ENCODE measurements at regions not wholly inside any gene's neighbourhood (a gene's known extent, or its start where the extent isn't known, plus 50 kb on each side); places are given as distances from the start of the nearest gene placed in this dataset.
A peak's percentile ranks its signal among the peaks of the same experiment; 100 is the strongest.
"Not testable (repeated sequence)": the region's sequence is repeated elsewhere in the genome, so short reads cannot be mapped to it uniquely, and the experiment has no call there.

DNA sequence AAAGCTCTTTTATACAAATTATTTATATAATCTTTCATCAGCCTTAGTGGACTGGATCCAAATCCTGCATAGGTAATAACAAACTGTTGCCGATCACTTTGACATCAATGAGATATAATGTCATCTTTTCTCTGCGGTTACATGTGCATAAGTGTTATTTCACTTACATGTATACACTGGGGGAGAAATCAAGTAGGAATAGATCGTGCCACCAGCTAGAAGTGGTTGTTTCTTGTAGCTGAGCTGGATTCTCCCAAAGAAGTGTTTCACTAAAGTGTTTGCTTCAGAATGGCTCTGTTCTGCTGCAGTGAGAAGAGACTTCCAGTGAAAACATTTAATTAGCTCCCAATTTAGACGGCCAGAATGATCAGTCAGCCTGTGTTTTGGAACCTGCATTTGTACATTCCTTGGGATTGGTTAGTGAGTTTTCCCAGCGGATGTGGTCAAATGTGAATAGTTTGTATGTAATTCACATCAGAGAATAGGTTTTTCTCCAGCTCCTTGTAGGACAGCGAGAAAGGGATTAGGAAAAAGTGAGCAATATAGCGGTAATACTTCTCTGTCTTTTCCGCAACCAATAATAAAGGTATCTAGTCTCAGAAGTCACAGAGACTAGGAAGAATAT, 163.1 kb upstream of the CCN2 start:
- no peaks in the 10 kb centered on the region for H3K4me1 ChIP-seq
- no peak for TF ChIP-seq POLR2AphosphoS5 (IDR thresholded peaks at IDR 0.05)
- TF ChIP-seq POLR2A (IDR thresholded peaks at IDR 0.05): no peak
- TF ChIP-seq CTCF (IDR thresholded peaks at IDR 0.05): no peak
- H3K27ac ChIP-seq: peak overlapping the region in 1 of 2 donors; percentile 9
- intact Hi-C loops (cut with DNase I; ENCODE audit: low total_unique reads): no loop called here
- DNase-seq (ENCODE audit: low spot score in 2 of 2): no peak
- H3K9me3 ChIP-seq: peaks cover 6 to 11% of the 10 kb centered on the region in 2 donors
- H3K4me3 ChIP-seq: no peak overlapping the region
- H3K36me3 ChIP-seq: no peaks in the 10 kb centered on the region
- no peaks in the 10 kb centered on the region for H3K27me3 ChIP-seq

GRCh38 chr6:132109752-132110151, 158.6 kb upstream of the CCN2 start:
- H3K36me3 ChIP-seq; intact Hi-C loops (cut with DNase I; ENCODE audit: low total_unique reads); H3K4me1 ChIP-seq; H3K4me3 ChIP-seq; H3K27ac ChIP-seq; DNase-seq (ENCODE audit: low spot score in 2 of 2); H3K27me3 ChIP-seq: not testable (repeated sequence)
- H3K9me3 ChIP-seq: peaks cover 15 to 23% of the 10 kb centered on the region in 2 donors

DNA sequence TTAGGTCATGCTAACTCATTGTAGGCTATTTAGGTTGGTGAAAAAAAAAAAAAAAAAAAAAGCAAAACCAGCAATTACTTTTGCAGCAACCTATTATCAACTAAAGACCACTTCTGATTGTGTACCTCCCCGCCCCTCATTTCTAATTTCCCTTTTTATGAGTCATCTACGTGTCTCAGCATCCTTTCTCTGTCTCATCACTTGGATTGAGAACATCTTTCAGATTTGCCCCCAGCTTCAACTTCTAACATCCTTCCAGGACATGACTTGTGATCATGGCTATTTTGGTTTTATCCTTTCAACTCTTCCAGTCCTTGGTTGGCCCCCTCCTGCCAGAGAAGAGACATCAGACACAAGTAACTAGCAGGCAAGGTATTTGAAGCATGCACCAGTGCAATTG, 156.7 kb upstream of the CCN2 start:
- H3K4me3 ChIP-seq: no peak overlapping the region
- intact Hi-C loops (cut with DNase I; ENCODE audit: low total_unique reads): no loop called here
- H3K9me3 ChIP-seq: peaks cover 15 to 23% of the 10 kb centered on the region in 2 donors
- H3K27ac ChIP-seq: no peak overlapping the region
- no peaks in the 10 kb centered on the region for H3K27me3 ChIP-seq
- DNase-seq (ENCODE audit: low spot score in 2 of 2): no peak
- no peaks in the 10 kb centered on the region for H3K4me1 ChIP-seq
- H3K36me3 ChIP-seq: no peaks in the 10 kb centered on the region
- no peak for TF ChIP-seq CTCF (IDR thresholded peaks at IDR 0.05)

GRCh38 chr6:132101535-132101934, 150.4 kb upstream of the CCN2 start:
- TF ChIP-seq POLR2A (IDR thresholded peaks at IDR 0.05): no peak
- no peak for TF ChIP-seq CTCF (IDR thresholded peaks at IDR 0.05)
- TF ChIP-seq POLR2AphosphoS5 (IDR thresholded peaks at IDR 0.05): no peak
- Histone ChIP-seq H3K27me3 (no peaks in the 10 kb centered on the region), H3K4me3 (no peak overlapping the region), H3K4me1 (no peaks in the 10 kb centered on the region), H3K9me3 (no peaks in the 10 kb centered on the region), H3K27ac (no peak overlapping the region), H3K36me3 (no peaks in the 10 kb centered on the region)
- DNase-seq (ENCODE audit: low spot score in 2 of 2): no peak
- intact Hi-C loops (cut with DNase I; ENCODE audit: low total_unique reads): loop anchor here (5.0 kb wide), 1 partner anchor 101 kb away; no protein-coding TSS in a partner anchor

DNA sequence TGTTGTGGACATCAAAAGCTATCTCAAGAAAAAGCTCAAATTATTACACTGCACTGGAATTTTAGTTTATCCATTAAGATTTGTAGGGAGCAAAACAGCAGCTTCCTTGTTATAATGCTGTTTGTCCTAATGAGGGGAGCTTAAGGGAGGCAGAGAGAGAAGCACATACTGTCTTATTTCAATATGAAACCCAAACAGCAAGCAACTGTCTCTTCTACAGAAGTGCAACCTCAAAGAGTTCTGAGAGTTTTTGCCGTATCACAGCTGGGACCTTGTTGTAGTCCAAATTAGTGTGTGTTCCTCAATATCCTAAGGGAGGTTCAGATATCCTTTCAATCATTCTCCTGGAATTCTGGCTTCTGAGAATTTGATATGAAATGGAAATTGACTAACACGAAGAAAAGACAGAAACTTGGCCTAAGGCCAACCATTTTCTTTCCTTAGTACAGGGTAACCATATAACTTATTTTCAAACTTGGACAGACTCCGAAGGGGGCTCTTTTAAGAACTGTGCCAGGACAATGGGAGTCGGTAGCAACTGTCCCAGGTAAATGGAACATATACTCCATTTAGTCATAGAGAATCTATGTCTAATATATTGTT, 149.3 kb upstream of the CCN2 start:
- Histone ChIP-seq H3K9me3 (no peaks in the 10 kb centered on the region), H3K4me1 (no peaks in the 10 kb centered on the region), H3K27me3 (no peaks in the 10 kb centered on the region), H3K4me3 (no peak overlapping the region), H3K36me3 (no peaks in the 10 kb centered on the region), H3K27ac (no peak overlapping the region)
- TF ChIP-seq CTCF (IDR thresholded peaks at IDR 0.05) (no peak), POLR2AphosphoS5 (IDR thresholded peaks at IDR 0.05) (no peak), POLR2A (IDR thresholded peaks at IDR 0.05) (no peak)
- DNase-seq (ENCODE audit: low spot score in 2 of 2): no peak
- intact Hi-C loops (cut with DNase I; ENCODE audit: low total_unique reads): loop anchor here (5.0 kb wide), 1 partner anchor 102 kb away; no protein-coding TSS in a partner anchor
